SKM-1 (cell line): ENCODE measurements at regions not wholly inside any gene's neighbourhood (a gene's known extent, or its start where the extent isn't known, plus 50 kb on each side); places are given as distances from the start of the nearest gene placed in this dataset.

Source experiments
- DNase-seq: peaks from one replicate; lab custom pipeline; 2025; ENCODE audit not compliant: unreplicated experiment; lab: John Stamatoyannopoulos, UW

DNA sequence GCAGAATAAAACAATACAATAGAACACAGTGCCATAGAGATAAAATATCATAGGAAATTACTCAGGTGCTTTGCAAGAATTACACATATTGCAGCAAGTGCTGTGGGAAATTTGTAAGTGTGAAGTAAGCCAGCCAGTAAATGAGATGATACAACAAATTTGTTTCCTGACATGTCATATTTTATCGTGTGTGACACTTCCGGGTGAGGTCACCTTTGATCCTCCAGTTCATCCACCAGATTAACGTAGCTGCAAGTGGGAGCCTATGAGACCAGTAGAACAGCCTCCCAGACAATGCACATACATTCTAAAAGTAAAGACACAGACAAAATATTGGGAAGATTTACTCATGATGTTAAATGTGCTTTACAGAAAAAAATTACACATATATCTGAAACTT, 72.2 kb downstream of the PRDM9 start:
- DNase-seq = no peak

GRCh38 chr5:23583081-23583480, 75.7 kb downstream of the PRDM9 start:
- no peak for DNase-seq

- no peak for DNase-seq
These were observed 81.5 kb downstream of the PRDM9 start for GRCh38 chr5:23588841-23589326.

DNA sequence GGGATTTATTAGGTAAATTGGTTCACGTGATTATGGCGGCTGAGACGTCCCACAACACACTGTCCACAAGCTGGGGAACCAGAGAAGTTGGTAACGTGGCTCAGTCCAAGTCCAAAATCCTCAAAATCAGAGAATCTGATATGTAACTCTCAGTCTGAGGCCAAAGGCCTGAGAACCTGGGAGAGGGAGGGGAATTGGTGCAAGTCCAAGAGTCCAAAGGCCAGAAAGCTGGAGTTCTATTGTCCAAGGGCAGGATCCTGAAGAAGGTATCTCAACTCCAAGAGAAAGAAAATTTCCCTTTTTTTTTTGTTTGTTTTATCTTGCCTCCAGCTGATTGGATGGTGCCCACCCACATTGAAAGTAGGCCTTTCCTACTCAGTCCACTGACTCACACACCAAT, 83.8 kb downstream of the PRDM9 start:
- no peak for DNase-seq

DNA sequence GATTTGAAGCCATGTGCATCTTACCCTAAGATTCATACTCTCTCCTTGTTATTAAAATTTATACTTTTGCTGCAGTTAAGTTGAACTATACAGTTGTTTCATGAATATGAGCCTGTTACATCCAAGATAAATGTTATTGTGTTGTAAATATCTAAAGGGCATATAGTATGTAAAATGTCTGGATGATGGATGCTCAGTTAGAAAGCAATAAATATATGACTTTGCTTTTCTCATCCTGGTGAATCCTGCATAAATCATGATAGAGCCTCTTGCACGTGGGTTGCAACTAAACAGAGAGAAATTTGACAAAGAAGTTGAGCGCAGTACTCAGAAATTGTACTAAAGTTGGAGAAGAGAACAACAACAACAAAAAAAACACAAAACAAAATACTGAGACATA, 99.5 kb downstream of the PRDM9 start:
- no peak for DNase-seq

GRCh38 chr5:23612701-23613100, 105.3 kb downstream of the PRDM9 start:
- no peak for DNase-seq

DNA sequence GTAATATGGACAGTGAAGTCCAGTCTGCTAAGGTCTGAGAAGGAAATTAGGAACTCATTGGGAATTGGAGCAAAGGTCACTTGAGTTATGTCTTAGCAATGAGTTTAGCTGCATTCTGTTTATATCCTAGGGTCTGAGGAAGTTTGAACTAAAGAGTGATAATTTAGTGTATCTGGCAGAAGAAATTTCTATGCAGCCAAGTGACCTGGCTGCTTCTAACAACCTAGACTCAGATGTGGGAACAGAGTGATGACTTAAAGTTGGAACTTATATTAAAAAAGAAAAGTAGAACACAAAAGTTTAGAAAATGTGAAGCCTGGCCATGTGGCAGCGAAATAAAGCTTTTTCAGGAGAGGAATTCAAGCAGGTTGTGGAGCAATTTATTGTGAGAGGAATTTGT, 106.2 kb downstream of the PRDM9 start:
- no peak for DNase-seq

- no peak for DNase-seq
These were observed 107.0 kb downstream of the PRDM9 start for GRCh38 chr5:23614422-23614821.

- DNase-seq = no peak
These were observed 119.6 kb downstream of the PRDM9 start for GRCh38 chr5:23626961-23627360.

GRCh38 chr5:23627976-23628375, 120.6 kb downstream of the PRDM9 start:
- no peak for DNase-seq

GRCh38 chr5:23629396-23629795, 122.0 kb downstream of the PRDM9 start:
- no peak for DNase-seq

GRCh38 chr5:23631302-23632045, 124.1 kb downstream of the PRDM9 start:
- no peak for DNase-seq

DNA sequence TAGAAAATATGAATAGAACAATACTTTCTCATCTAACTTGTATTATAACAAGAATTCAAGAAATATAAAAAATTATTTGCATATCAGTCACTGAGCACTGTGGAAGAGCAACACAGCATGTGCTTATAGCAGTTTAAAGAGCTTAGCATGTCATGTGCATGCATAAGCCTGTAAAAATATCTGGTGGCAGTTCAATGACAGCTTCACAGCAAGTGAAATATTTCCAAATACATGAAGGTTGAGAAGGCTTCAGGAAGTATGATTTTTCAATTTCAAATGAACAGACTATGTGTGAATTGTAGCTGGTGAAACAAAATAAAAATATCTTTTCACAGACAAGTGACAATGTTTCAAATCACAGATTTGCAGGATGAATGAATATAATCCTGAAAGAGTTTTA, 128.5 kb downstream of the PRDM9 start:
- DNase-seq = no peak

GRCh38 chr5:23639326-23639725, 131.9 kb downstream of the PRDM9 start:
- no peak for DNase-seq

DNA sequence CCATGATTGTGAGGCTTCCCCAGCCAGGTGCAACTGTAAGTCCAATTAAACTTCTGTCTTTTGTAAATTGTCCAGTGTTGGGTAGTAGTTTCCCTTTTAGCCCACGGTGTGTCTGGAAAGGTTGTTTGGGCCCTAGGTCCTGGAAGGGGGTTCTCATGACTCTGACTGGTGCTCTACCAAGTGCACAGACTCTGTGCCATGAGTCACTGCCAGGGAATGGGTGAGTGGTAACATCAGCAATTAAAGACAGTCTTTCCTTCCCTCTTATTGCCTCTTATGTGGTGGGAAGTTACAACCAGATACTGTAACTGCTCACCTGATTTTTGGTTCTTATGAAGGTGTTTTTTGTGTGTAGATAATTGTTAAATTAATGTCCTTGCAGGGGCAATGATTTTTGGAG, 141.2 kb downstream of the PRDM9 start:
- DNase-seq = no peak

DNA sequence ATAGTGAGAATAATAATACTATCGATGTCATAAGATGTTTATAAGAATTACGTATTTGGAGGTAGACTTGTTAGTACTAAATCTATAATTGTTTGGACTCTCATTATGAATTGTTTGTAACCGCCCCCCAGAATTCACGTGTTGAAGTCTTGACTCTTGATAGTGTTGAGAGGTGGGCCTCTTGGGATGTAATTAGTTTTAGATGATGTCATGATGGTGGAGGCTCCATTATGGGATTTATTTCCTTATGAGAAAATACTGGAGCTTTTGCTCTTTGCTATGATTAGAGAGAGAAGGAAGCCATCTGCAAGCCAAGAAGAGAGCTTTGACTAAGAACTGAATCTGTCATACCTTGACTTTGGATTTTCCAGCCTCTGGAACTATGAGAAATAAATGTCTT, 142.2 kb downstream of the PRDM9 start:
- DNase-seq = no peak

GRCh38 chr5:23655674-23656073, 148.3 kb downstream of the PRDM9 start:
- no peak for DNase-seq

DNA sequence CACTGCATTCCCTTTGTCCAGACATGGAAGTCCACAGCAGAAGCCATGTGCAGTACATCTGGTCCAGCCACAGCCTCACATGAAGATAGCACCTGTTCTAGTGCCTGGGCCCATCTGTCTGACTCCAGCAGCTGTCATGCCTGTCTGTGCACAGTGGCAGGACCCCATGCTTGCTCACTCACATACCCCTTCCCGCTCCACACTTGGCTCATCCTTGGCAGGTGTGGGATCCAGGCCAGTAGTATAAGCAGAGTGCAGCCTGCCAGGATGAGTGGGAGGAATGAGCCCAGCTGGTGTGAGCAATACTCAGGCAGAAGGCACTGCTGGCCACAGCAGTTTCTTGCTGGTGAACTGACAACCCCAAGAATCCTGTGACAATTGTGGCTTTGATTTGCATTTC, 168.0 kb downstream of the PRDM9 start:
- no peak for DNase-seq

DNA sequence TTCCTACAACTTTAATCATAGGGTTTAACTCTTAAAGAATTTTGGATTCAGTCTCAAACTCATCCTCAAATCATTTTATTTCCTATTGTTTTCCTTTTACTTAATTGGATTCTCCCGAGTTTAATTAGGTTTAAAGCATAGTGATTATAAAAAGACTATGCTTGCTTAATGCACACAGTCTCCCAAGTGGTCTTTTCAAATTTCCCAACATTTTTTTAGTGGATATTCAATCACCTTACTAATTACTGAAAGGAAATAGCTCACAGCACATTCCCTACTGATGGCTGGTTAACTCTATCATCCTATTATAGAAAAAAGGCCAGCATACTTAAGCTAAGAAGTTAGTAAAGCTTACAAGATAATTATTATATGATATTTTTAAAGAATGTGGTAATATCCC, 170.6 kb downstream of the PRDM9 start:
- no peak for DNase-seq

GRCh38 chr5:23684103-23684502, 176.7 kb downstream of the PRDM9 start:
- DNase-seq = no peak

DNA sequence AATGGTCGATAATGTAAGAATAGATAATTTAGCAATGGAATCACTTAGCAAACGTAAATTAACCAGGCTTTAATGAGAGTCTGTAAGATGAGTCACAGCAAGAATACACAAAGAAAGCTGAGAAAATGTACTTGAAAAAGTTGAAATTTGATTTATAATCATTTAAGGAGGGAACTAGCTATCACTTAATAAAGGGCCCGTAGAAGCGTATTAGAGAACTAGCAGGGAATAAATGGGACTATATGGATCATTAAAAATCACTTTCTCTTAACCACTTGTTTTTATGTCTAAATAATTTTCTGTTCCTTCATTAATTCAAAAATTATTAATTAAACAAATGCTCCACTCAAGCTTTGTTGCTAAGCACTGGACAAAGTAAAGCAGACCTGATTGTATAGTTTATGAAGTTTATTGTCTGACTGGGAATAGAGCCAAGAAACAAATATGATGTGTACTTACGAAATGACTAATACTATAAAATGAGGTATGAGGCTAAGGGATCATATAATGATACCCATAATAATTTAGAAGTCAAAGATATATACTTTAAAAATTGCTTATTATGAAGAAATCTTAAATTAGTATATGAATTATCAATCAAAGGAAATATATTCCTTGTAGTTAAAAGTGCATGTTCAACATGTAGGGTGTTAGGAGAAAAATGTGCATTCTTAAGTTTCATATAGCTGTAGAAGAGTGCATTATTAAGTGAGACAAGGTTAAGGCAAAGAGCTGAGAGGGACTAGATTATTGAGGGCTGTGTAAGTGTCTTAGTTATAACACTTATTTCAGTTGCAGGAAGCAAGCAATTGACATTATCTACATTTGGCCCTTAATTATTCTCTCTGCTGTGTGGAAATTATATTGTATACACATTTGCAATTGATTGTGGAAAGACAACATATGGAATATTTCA, 196.8 kb downstream of the PRDM9 start:
- DNase-seq = no peak

DNA sequence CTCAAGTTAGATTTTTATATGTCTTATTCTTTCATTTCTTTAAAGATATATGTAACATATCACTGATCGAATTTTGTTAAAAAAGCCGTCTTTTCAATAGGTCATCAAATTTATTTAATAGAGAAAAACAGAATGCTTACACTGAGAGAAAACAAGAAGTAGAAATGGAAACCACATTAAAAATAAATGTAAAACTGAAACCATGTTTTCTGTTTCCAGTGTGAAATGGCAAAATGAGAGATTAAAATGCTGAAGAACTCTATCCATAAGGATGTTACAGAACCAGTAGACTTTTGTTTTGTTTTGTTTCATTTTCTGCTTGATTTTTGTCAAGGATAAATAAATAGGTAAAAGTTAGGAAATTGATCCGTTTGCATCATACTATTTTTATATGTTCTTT, 210.1 kb downstream of the PRDM9 start:
- DNase-seq = no peak
